Endometrial microvascular endothelial cells (primary cell): ENCODE measurements at regions not wholly inside any gene's neighbourhood (a gene's known extent, or its start where the extent isn't known, plus 50 kb on each side); places are given as distances from the start of the nearest gene placed in this dataset.
"Not testable (repeated sequence)": the region's sequence is repeated elsewhere in the genome, so short reads cannot be mapped to it uniquely, and the experiment has no call there.

Source experiments
- in situ Hi-C: cut with HindIII; loops from 2 replicates; pipeline ENCODE4 v1.10.0; 2017; ENCODE audit warnings: low sequenced_read_pairs, low pct_unique_long_range_greater_than_20kb; ENCODE audit errors: inconsistent ontology term

- in situ Hi-C loops: no loop called here
Measured at GRCh38 chr1:79259390-79260336, 253.1 kb upstream of the ADGRL4 start.

- in situ Hi-C loops: no loop called here
Measured at GRCh38 chr1:79255421-79255820, 248.9 kb upstream of the ADGRL4 start.

- in situ Hi-C loops: no loop called here
Measured at GRCh38 chr1:79252598-79252997, 246.1 kb upstream of the ADGRL4 start.

- in situ Hi-C loops: no loop called here
Measured at GRCh38 chr1:79239840-79240239, 233.3 kb upstream of the ADGRL4 start.

- in situ Hi-C loops: no loop called here
Measured at GRCh38 chr1:79235301-79236002, 228.9 kb upstream of the ADGRL4 start.

- in situ Hi-C loops: no loop called here
Measured at GRCh38 chr1:79232818-79233217, 226.3 kb upstream of the ADGRL4 start.

- in situ Hi-C loops: not testable (repeated sequence)
Measured at GRCh38 chr1:79230751-79231150, 224.2 kb upstream of the ADGRL4 start.

- in situ Hi-C loops: no loop called here
Measured at GRCh38 chr1:79226963-79227362, 220.4 kb upstream of the ADGRL4 start.

- in situ Hi-C loops: no loop called here
Measured at GRCh38 chr1:79224537-79224936, 218.0 kb upstream of the ADGRL4 start.

GRCh38 chr1:79220509-79220908 is 214.0 kb upstream of the ADGRL4 start:
- in situ Hi-C loops: no loop called here

GRCh38 chr1:79215311-79215710 is 208.8 kb upstream of the ADGRL4 start:
- in situ Hi-C loops: no loop called here

GRCh38 chr1:79207786-79208185 is 201.3 kb upstream of the ADGRL4 start:
- in situ Hi-C loops: no loop called here

- in situ Hi-C loops: no loop called here
Measured at GRCh38 chr1:79207331-79207730, 200.8 kb upstream of the ADGRL4 start.

- in situ Hi-C loops: no loop called here
Measured at GRCh38 chr1:79204779-79205479, 198.4 kb upstream of the ADGRL4 start.

- in situ Hi-C loops: no loop called here
Measured at GRCh38 chr1:79198832-79199231, 192.3 kb upstream of the ADGRL4 start.

- in situ Hi-C loops: no loop called here
Measured at GRCh38 chr1:79197421-79197820, 190.9 kb upstream of the ADGRL4 start.

GRCh38 chr1:79196211-79196610 is 189.7 kb upstream of the ADGRL4 start:
- in situ Hi-C loops: no loop called here

GRCh38 chr1:79193211-79194079 is 186.9 kb upstream of the ADGRL4 start:
- in situ Hi-C loops: no loop called here

GRCh38 chr1:79190074-79190473 is 183.5 kb upstream of the ADGRL4 start:
- in situ Hi-C loops: no loop called here
